Osteocyte (in vitro differentiated cells): ENCODE measurements at regions not wholly inside any gene's neighbourhood (a gene's known extent, or its start where the extent isn't known, plus 50 kb on each side); places are given as distances from the start of the nearest gene placed in this dataset.
"Not testable (repeated sequence)": the region's sequence is repeated elsewhere in the genome, so short reads cannot be mapped to it uniquely, and the experiment has no call there.

Experiments
- DNase-seq: peaks from one replicate; pipeline ENCODE4 v3.0.0; 2021; ENCODE audit warnings: mixed read lengths; ENCODE audit not compliant: unreplicated experiment; ENCODE audit errors: extremely low spot score
- H3K27ac Mint-ChIP-seq: one replicate; pipeline ENCODE4 v1.8.0; 2021; ENCODE audit warnings: mild to moderate bottlenecking, mixed read lengths; ENCODE audit not compliant: unreplicated experiment
- H3K27me3 Mint-ChIP-seq: one replicate; pipeline ENCODE4 v1.8.0; 2021; ENCODE audit warnings: mixed read lengths; ENCODE audit not compliant: unreplicated experiment
- H3K36me3 Mint-ChIP-seq: one replicate; pipeline ENCODE4 v1.8.0; 2021; ENCODE audit warnings: mixed read lengths; ENCODE audit not compliant: unreplicated experiment
- H3K4me1 Mint-ChIP-seq: one replicate; pipeline ENCODE4 v1.8.0; 2021; ENCODE audit warnings: mixed read lengths; ENCODE audit not compliant: unreplicated experiment
- H3K4me3 Mint-ChIP-seq: one replicate; pipeline ENCODE4 v1.8.0; 2021; ENCODE audit warnings: mild to moderate bottlenecking, moderate library complexity, mixed read lengths; ENCODE audit not compliant: unreplicated experiment
- H3K9me3 Mint-ChIP-seq: one replicate; pipeline ENCODE4 v1.8.0; 2021; ENCODE audit warnings: mixed read lengths; ENCODE audit not compliant: unreplicated experiment
- CTCF ChIP-seq: fragments of 200-600 bp; sonication (generic); IDR thresholded peaks from 2 replicates; pipeline ENCODE4 v1.5.0; 2021; ENCODE audit warnings: antibody characterized with exemption, mild to moderate bottlenecking, moderate library complexity

GRCh38 chr6:84835340-84835739, 70.9 kb upstream of the TBX18 start:
- H3K27ac Mint-ChIP-seq, result no peak overlapping the region

GRCh38 chr6:84831924-84832323, 67.5 kb upstream of the TBX18 start:
- H3K4me3 Mint-ChIP-seq, H3K27ac Mint-ChIP-seq, H3K4me1 Mint-ChIP-seq, H3K36me3 Mint-ChIP-seq, H3K27me3 Mint-ChIP-seq, H3K9me3 Mint-ChIP-seq, DNase-seq: not testable (repeated sequence)

More at GRCh38 chr6:84835340-84835739, 70.9 kb upstream of the TBX18 start:
- Mint-ChIP-seq H3K36me3 (no peaks in the 10 kb centered on the region), H3K4me3 (no peak overlapping the region), H3K27me3 (peaks cover 2% of the 10 kb centered on the region), H3K9me3 (no peaks in the 10 kb centered on the region), H3K4me1 (no peaks in the 10 kb centered on the region)
- no peak for DNase-seq
- no peak for TF ChIP-seq CTCF

- Mint-ChIP-seq H3K36me3 (no peaks in the 10 kb centered on the region), H3K27me3 (peaks cover 9% of the 10 kb centered on the region), H3K27ac (no peak overlapping the region), H3K4me1 (no peaks in the 10 kb centered on the region), H3K9me3 (peaks cover 7% of the 10 kb centered on the region), H3K4me3 (no peak overlapping the region)
- TF ChIP-seq CTCF, result no peak
- DNase-seq, result no peak
These were observed 61.1 kb upstream of the TBX18 start for GRCh38 chr6:84825461-84825860.

GRCh38 chr6:84821314-84821713, 56.9 kb upstream of the TBX18 start:
- not testable (repeated sequence) for H3K4me1 Mint-ChIP-seq, H3K36me3 Mint-ChIP-seq, DNase-seq, H3K9me3 Mint-ChIP-seq, H3K27ac Mint-ChIP-seq, H3K4me3 Mint-ChIP-seq
- peaks cover 10% of the 10 kb centered on the region for H3K27me3 Mint-ChIP-seq

- peaks cover 9% of the 10 kb centered on the region for H3K27me3 Mint-ChIP-seq
- no peak for DNase-seq
- no peaks in the 10 kb centered on the region for H3K9me3 Mint-ChIP-seq
- no peaks in the 10 kb centered on the region for H3K36me3 Mint-ChIP-seq
- no peak overlapping the region for H3K27ac Mint-ChIP-seq
- TF ChIP-seq CTCF, result no peak
- no peaks in the 10 kb centered on the region for H3K4me1 Mint-ChIP-seq
- H3K4me3 Mint-ChIP-seq, result no peak overlapping the region
These were observed 52.3 kb upstream of the TBX18 start for GRCh38 chr6:84816741-84817140.

- Mint-ChIP-seq H3K27ac (no peak overlapping the region), H3K9me3 (no peaks in the 10 kb centered on the region), H3K27me3 (peaks cover 15% of the 10 kb centered on the region), H3K4me3 (no peak overlapping the region), H3K36me3 (no peaks in the 10 kb centered on the region), H3K4me1 (no peaks in the 10 kb centered on the region)
- DNase-seq, result no peak
- no peak for TF ChIP-seq CTCF
These were observed 51.7 kb upstream of the TBX18 start for GRCh38 chr6:84815896-84816735.
